Neutrophil (primary cell): ENCODE measurements at regions not wholly inside any gene's neighbourhood (a gene's known extent, or its start where the extent isn't known, plus 50 kb on each side); places are given as distances from the start of the nearest gene placed in this dataset.

Source experiments
- H3K27ac ChIP-seq: fragments of 200-600 bp; sonication (generic); 2 replicates; pipeline ENCODE4 v1.5.1; 2016; ENCODE audit warnings: mild to moderate bottlenecking, moderate library complexity
- H3K27me3 ChIP-seq: fragments of 200-600 bp; sonication (generic); 2 replicates; pipeline ENCODE4 v1.6.0; 2016; ENCODE audit warnings: mild to moderate bottlenecking
- H3K36me3 ChIP-seq: fragments of 200-600 bp; sonication (generic); 2 replicates; pipeline ENCODE4 v1.5.1; 2017
- H3K4me1 ChIP-seq, 2 experiments: fragments of 200-600 bp in 1 of 2; sonication (generic) in 1 of 2; 1 replicate in 1 of 2; 2 replicates in 1 of 2; pipeline versions ENCODE4 v1.5.1 to v1.6.1; 2013 to 2016; ENCODE audit warnings: low read depth in 1 of 2, low read length in 1 of 2, mild to moderate bottlenecking in 1 of 2, moderate library complexity in 1 of 2; ENCODE audit not compliant: control insufficient read depth in 1 of 2, insufficient read depth in 1 of 2
- H3K4me3 ChIP-seq, 2 experiments: fragments of 200-600 bp in 1 of 2; sonication (generic) in 1 of 2; 1 replicate in 1 of 2; 2 replicates in 1 of 2; pipeline ENCODE4 v1.5.1; 2013 to 2016; ENCODE audit warnings: low read depth in 1 of 2, low read length in 1 of 2, mild to moderate bottlenecking in 1 of 2, moderate library complexity in 1 of 2
- H3K9me3 ChIP-seq: fragments of 200-600 bp; sonication (generic); 2 replicates; pipeline ENCODE4 v1.5.1; 2016
- CTCF ChIP-seq: fragments of 200-600 bp; sonication (generic); IDR thresholded peaks from 2 replicates; pipeline ENCODE4 v1.5.1; 2016; ENCODE audit warnings: antibody characterized with exemption

- Histone ChIP-seq H3K4me1 (no peaks in the 10 kb centered on the region), H3K27me3 (no peaks in the 10 kb centered on the region), H3K36me3 (no peaks in the 10 kb centered on the region), H3K27ac (no peak overlapping the region), H3K9me3 (peaks cover 7% of the 10 kb centered on the region), H3K4me3 (no peak overlapping the region)
- TF ChIP-seq CTCF = no peak
These were observed 54.7 kb downstream of the MYEOV start for GRCh38 chr11:69348414-69349235.

GRCh38 chr11:69350040-69350439 lies 56.1 kb downstream of the MYEOV start:
- Histone ChIP-seq H3K4me3 (no peak overlapping the region), H3K36me3 (no peaks in the 10 kb centered on the region), H3K27me3 (no peaks in the 10 kb centered on the region), H3K27ac (no peak overlapping the region), H3K9me3 (peaks cover 7% of the 10 kb centered on the region), H3K4me1 (no peaks in the 10 kb centered on the region)
- no peak for TF ChIP-seq CTCF

GRCh38 chr11:69350596-69350995 lies 56.6 kb downstream of the MYEOV start:
- Histone ChIP-seq H3K27me3 (no peaks in the 10 kb centered on the region), H3K27ac (no peak overlapping the region), H3K4me1 (no peaks in the 10 kb centered on the region), H3K36me3 (no peaks in the 10 kb centered on the region), H3K4me3 (no peak overlapping the region), H3K9me3 (peaks cover 7% of the 10 kb centered on the region)
- TF ChIP-seq CTCF = no peak

- H3K27me3 ChIP-seq = no peaks in the 10 kb centered on the region
- H3K9me3 ChIP-seq = peaks cover 7% of the 10 kb centered on the region
- no peak overlapping the region for H3K4me3 ChIP-seq
- H3K27ac ChIP-seq = no peak overlapping the region
- H3K4me1 ChIP-seq = no peaks in the 10 kb centered on the region
- no peak for TF ChIP-seq CTCF
- H3K36me3 ChIP-seq = no peaks in the 10 kb centered on the region
These were observed 57.5 kb downstream of the MYEOV start for GRCh38 chr11:69351460-69351859.

GRCh38 chr11:69352166-69352565 lies 58.2 kb downstream of the MYEOV start:
- TF ChIP-seq CTCF = no peak
- Histone ChIP-seq H3K9me3 (peaks cover 7% of the 10 kb centered on the region), H3K4me1 (no peaks in the 10 kb centered on the region), H3K27me3 (no peaks in the 10 kb centered on the region), H3K27ac (no peak overlapping the region), H3K4me3 (no peak overlapping the region), H3K36me3 (no peaks in the 10 kb centered on the region)
